Suprapubic skin (tissue), 4 donors: ENCODE measurements at regions not wholly inside any gene's neighbourhood (a gene's known extent, or its start where the extent isn't known, plus 50 kb on each side); places are given as distances from the start of the nearest gene placed in this dataset.

ENCODE experiments used
- DNase-seq, 2 donors: peaks; one replicate each; pipeline ENCODE4 v3.0.0-alpha.2; 2019; ENCODE audit warnings: low spot score in 2 of 2
- H3K27ac ChIP-seq: fragments of 200-600 bp; sonication (generic); one replicate; pipeline ENCODE4 v1.5.1; 2019
- H3K27me3 ChIP-seq: fragments of 200-600 bp; sonication (generic); one replicate; pipeline ENCODE4 v1.5.1; 2019
- H3K36me3 ChIP-seq: fragments of 200-600 bp; sonication (generic); one replicate; pipeline ENCODE4 v1.5.1; 2019
- H3K4me1 ChIP-seq: fragments of 200-600 bp; sonication (generic); one replicate; pipeline ENCODE4 v1.5.1; 2019
- H3K4me3 ChIP-seq: fragments of 200-600 bp; sonication (generic); one replicate; pipeline ENCODE4 v1.5.1; 2019; ENCODE audit warnings: mild to moderate bottlenecking
- H3K9me3 ChIP-seq: fragments of 200-600 bp; sonication (generic); one replicate; pipeline ENCODE4 v1.5.1; 2019
- EP300 ChIP-seq: sonication (generic); formaldehyde crosslinking; IDR thresholded peaks from one replicate; pipeline ENCODE4 v1.6.1; 2017; ENCODE audit warnings: antibody characterized with exemption
- POLR2A ChIP-seq, 2 donors: fragments of 450-650 bp; IDR thresholded peaks; one replicate each; pipeline ENCODE4 v1.6.1; 2017; ENCODE audit warnings: antibody characterized with exemption in 2 of 2, mild to moderate bottlenecking in 2 of 2, moderate library complexity in 2 of 2
- POLR2AphosphoS5 ChIP-seq, 3 donors: sonication (generic); formaldehyde crosslinking; IDR thresholded peaks; one replicate each; pipeline ENCODE4 v1.6.1; 2017; ENCODE audit warnings: antibody characterized with exemption in 3 of 3
- WGBS: methylation state at CpG from one replicate; pipeline ENCODE4 v1.1.5; 2018; 5-methylcytosine and 5-hydroxymethylcytosine counted together
- TF ChIP-seq, protein P1 (sequence below), 2 donors: fragments of 200-600 bp in 1 of 2; fragments of 450-650 bp in 1 of 2; sonication (generic) in 1 of 2; IDR thresholded peaks; one replicate each; pipeline ENCODE4 v1.5.1; 2016 to 2019; ENCODE audit warnings: antibody characterized with exemption in 2 of 2, mild to moderate bottlenecking in 1 of 2, moderate library complexity in 1 of 2

DNA sequence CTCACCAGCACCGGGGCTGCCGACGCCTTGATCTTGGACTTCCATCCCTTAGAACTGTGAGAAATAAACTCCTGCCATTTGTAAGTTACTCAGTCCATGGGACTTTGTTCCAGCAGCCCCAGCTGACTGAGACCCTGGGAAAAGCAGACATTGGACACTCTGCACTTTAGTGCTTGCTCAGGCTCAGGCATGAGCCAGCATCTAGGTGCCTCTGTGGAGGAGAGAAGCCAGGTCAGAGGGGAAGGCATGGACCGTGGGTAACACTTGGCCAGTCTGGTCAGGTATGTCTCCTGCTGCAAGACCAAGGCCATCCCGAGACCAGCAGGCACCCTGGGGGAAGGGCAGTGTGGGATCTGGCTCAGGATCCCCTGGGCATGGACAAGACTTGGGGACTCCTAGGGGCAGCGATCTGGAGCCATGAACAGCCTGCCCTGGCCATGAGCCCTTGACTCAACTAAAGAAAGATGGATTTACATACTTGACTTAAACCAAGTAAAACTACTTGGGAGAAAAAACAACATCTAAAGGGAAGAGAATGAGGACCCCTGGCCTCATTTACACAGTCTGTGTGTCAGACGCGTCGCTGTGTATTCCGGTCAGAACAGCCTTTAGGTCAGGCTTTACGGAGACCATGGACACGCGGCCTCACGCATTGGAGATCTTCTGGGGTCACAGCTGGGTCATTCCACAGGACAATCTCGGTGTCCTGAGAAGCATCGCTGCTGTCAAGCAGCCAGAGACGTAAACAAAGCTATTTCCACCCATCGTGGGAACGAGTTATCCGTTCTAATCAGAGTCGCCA is 497.1 kb downstream of the BRD1 start:
- H3K4me3 ChIP-seq, result no peak overlapping the region
- peaks cover 43% of the 10 kb centered on the region for H3K27me3 ChIP-seq
- TF ChIP-seq, protein P1, sequence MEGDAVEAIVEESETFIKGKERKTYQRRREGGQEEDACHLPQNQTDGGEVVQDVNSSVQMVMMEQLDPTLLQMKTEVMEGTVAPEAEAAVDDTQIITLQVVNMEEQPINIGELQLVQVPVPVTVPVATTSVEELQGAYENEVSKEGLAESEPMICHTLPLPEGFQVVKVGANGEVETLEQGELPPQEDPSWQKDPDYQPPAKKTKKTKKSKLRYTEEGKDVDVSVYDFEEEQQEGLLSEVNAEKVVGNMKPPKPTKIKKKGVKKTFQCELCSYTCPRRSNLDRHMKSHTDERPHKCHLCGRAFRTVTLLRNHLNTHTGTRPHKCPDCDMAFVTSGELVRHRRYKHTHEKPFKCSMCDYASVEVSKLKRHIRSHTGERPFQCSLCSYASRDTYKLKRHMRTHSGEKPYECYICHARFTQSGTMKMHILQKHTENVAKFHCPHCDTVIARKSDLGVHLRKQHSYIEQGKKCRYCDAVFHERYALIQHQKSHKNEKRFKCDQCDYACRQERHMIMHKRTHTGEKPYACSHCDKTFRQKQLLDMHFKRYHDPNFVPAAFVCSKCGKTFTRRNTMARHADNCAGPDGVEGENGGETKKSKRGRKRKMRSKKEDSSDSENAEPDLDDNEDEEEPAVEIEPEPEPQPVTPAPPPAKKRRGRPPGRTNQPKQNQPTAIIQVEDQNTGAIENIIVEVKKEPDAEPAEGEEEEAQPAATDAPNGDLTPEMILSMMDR (IDR thresholded peaks at IDR 0.05), result no peak
- no peak for TF ChIP-seq POLR2AphosphoS5 (IDR thresholded peaks at IDR 0.05)
- TF ChIP-seq POLR2A (IDR thresholded peaks at IDR 0.05), result no peak
- TF ChIP-seq EP300, result no peak
- DNase-seq, result peak in 1 of 2 donors; percentile 41
- H3K4me1 ChIP-seq, result no peaks in the 10 kb centered on the region
- WGBS, result 92% methylated on average over 18 of the region's 21 CpGs
- no peaks in the 10 kb centered on the region for H3K9me3 ChIP-seq
- H3K27ac ChIP-seq, result no peak overlapping the region
- no peaks in the 10 kb centered on the region for H3K36me3 ChIP-seq

DNA sequence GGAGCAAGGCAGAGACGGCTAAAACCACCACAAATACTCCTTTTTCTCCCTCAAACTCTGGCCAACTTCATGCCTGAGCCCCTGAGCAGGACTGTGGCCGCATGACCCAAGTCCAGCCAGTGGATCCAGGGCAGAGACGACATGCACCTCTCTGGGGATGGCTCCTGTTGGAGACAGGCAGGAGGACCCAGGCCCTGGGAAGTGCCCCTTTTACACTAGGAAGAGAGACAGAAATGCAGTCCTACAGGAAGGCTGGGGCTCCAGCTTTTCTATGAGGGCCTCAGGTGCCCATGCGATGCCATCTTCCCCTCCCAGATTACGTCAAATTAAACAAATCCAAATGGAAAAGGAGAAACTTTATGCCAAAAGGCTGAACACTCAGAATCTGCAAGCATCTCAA is 498.0 kb downstream of the BRD1 start:
- no peaks in the 10 kb centered on the region for H3K9me3 ChIP-seq
- H3K27ac ChIP-seq, result no peak overlapping the region
- H3K4me1 ChIP-seq, result no peaks in the 10 kb centered on the region
- no peak overlapping the region for H3K4me3 ChIP-seq
- WGBS, result 79% methylated on average over 5 of the region's 5 CpGs
- H3K27me3 ChIP-seq, result peaks cover 42% of the 10 kb centered on the region
- DNase-seq, result peak in 1 of 2 donors; percentile 41
- TF ChIP-seq POLR2AphosphoS5 (IDR thresholded peaks at IDR 0.05), result no peak
- TF ChIP-seq, protein P1 (IDR thresholded peaks at IDR 0.05), result no peak
- no peaks in the 10 kb centered on the region for H3K36me3 ChIP-seq

DNA sequence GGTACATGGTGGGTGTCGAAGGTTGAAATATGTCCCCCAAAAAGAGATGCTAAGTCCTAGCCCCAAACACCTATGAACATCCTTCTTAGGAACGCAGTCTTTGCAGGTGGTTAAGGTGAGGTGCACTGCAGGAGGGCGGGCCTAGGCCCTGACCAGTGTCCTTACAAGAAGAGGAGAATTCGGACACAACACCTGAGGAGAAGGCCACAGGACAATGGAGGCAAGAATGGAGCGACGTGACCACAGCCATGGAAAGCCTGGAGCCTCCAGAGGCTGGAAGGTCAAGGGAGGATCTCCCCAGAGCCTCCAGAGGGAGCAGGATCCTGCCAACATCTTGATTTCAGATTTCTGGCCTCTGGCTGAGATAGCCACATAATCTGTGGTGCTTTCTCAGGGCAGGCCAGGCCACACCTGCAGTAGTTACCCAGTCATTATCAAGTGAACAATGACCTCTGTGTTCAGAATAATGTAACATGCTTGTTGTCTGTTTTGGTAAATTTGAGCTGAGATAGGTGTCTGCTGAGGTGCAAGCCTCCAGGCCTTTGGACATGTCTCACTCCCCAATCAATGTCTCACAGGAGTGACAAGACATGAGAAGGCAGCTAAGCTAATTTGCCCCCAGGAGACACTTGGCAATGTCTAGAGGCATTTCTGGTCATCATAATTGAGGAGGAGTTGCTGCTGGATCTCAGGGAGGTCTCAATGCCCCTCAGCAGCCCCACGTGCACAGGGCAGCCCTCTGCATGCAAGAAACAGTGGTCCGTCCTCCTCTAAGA is 498.9 kb downstream of the BRD1 start:
- Histone ChIP-seq H3K36me3 (no peaks in the 10 kb centered on the region), H3K27ac (no peak overlapping the region), H3K4me1 (no peaks in the 10 kb centered on the region), H3K27me3 (peaks cover 46% of the 10 kb centered on the region), H3K9me3 (no peaks in the 10 kb centered on the region), H3K4me3 (no peak overlapping the region)
- TF ChIP-seq, protein P1 (IDR thresholded peaks at IDR 0.05), result no peak
- TF ChIP-seq POLR2AphosphoS5 (IDR thresholded peaks at IDR 0.05) (no peak), POLR2A (IDR thresholded peaks at IDR 0.05) (no peak), EP300 (no peak)
- WGBS, result 86% methylated on average over 8 of the region's 8 CpGs
- no peak for DNase-seq

GRCh38 chr22:49328118-49328475 is 499.6 kb downstream of the BRD1 start:
- Histone ChIP-seq H3K36me3 (no peaks in the 10 kb centered on the region), H3K4me3 (no peak overlapping the region), H3K9me3 (no peaks in the 10 kb centered on the region), H3K27me3 (peaks cover 49% of the 10 kb centered on the region), H3K27ac (no peak overlapping the region), H3K4me1 (no peaks in the 10 kb centered on the region)
- no peak for TF ChIP-seq EP300
- TF ChIP-seq, protein P1 (IDR thresholded peaks at IDR 0.05), result no peak
- no CpG with 5 or more reads among the region's 6 CpGs for WGBS
- DNase-seq, result peak in 1 of 2 donors; percentile 45

GRCh38 chr22:49327411-49328117 is 500.1 kb downstream of the BRD1 start:
- peak in 1 of 2 donors; percentile 21 for DNase-seq
- TF ChIP-seq, protein P1 (IDR thresholded peaks at IDR 0.05), result no peak
- TF ChIP-seq POLR2AphosphoS5 (IDR thresholded peaks at IDR 0.05), result no peak
- no peak for TF ChIP-seq POLR2A (IDR thresholded peaks at IDR 0.05)
- no peak for TF ChIP-seq EP300
- H3K4me1 ChIP-seq, result no peaks in the 10 kb centered on the region
- no peak overlapping the region for H3K4me3 ChIP-seq
- H3K27ac ChIP-seq, result no peak overlapping the region
- H3K27me3 ChIP-seq, result peaks cover 49% of the 10 kb centered on the region
- no peaks in the 10 kb centered on the region for H3K36me3 ChIP-seq
- WGBS, result 81% methylated on average over 9 of the region's 9 CpGs
- no peaks in the 10 kb centered on the region for H3K9me3 ChIP-seq
